ENCODE measurements at regions not wholly inside any gene's neighbourhood (a gene's known extent, or its start where the extent isn't known, plus 50 kb on each side); places are given as distances from the start of the nearest gene placed in this dataset.

DNA sequence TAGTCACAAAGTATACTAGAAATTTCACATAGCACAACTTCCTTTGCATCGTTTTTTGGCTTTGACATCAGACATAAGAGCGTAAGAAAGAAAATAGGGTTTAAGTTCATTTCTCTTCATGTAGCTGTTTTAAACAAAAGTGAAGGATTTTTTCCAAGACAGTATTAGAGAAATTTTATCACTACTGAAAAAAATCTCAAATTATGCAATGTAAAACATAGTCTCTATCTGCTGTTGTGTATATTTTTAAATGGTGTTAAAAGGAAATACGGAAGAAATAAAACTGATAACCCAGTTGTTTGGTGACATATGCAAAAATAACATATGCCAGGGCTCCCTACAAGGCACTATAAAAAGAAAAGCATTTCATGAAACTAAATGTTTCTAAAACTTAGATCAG, 1449.4 kb downstream of the LRRC4C start:
- TF ChIP-seq TAF1 (IDR thresholded peaks at IDR 0.05; ENCODE audit: borderline replicate concordance, low read depth, low read length) = no peak
- TF ChIP-seq POLR2A (IDR thresholded peaks at IDR 0.05; ENCODE audit: low read depth, low read length) = no peak
